Testis (tissue), 2 donors: ENCODE measurements at regions not wholly inside any gene's neighbourhood (a gene's known extent, or its start where the extent isn't known, plus 50 kb on each side); places are given as distances from the start of the nearest gene placed in this dataset.

ENCODE experiments used
- DNase-seq: peaks from one replicate; pipeline ENCODE4 v3.0.0-alpha.2; 2019
- H3K27ac ChIP-seq, 2 donors: fragments of 200-600 bp; sonication (generic); one replicate each; pipeline ENCODE4 v1.5.1; 2019
- H3K27me3 ChIP-seq: fragments of 200-600 bp; sonication (generic); one replicate; pipeline ENCODE4 v1.5.1; 2019
- H3K36me3 ChIP-seq: fragments of 200-600 bp; sonication (generic); one replicate; pipeline ENCODE4 v1.5.1; 2017; ENCODE audit warnings: low read depth; ENCODE audit errors: missing control alignments
- H3K4me1 ChIP-seq: fragments of 200-600 bp; sonication (generic); one replicate; pipeline ENCODE4 v1.5.1; 2019
- H3K4me3 ChIP-seq, 2 donors: fragments of 200-600 bp; sonication (generic); one replicate each; pipeline ENCODE4 v1.5.1; 2017 to 2019
- H3K9me3 ChIP-seq: fragments of 200-600 bp; sonication (generic); one replicate; pipeline ENCODE4 v1.5.1; 2017
- POLR2A ChIP-seq: fragments of 450-650 bp; IDR thresholded peaks from one replicate; pipeline ENCODE4 v1.6.1; 2017; ENCODE audit warnings: antibody characterized with exemption, mild to moderate bottlenecking, moderate library complexity
- WGBS, 2 donors: methylation state at CpG; one replicate each; pipeline ENCODE4 v1.1.5; 2018; 5-methylcytosine and 5-hydroxymethylcytosine counted together
- intact Hi-C: fragments of 100-400 bp; cut with DNase I; formaldehyde crosslinking; loops from one replicate; pipeline ENCODE4 v1.15.1; 2023; ENCODE audit warnings: low total_unique reads
- TF ChIP-seq, protein P1 (sequence below), 3 experiments: fragments of 450-650 bp in 2 of 3; fragments of 200-600 bp in 1 of 3; sonication (generic) in 1 of 3; IDR thresholded peaks; one replicate each; pipeline ENCODE4 v1.5.1; 2016 to 2019; ENCODE audit warnings: antibody characterized with exemption in 3 of 3, mild to moderate bottlenecking in 2 of 3, moderate library complexity in 1 of 3

GRCh38 chr20:43271980-43272379, 82.3 kb upstream of the PTPRT start:
- Histone ChIP-seq H3K4me3 (no peak overlapping the region), H3K27me3 (no peaks in the 10 kb centered on the region), H3K4me1 (no peaks in the 10 kb centered on the region), H3K36me3 (no peaks in the 10 kb centered on the region), H3K9me3 (no peaks in the 10 kb centered on the region), H3K27ac (no peak overlapping the region)
- intact Hi-C loops, result no loop called here
- 68 to 69% methylated on average over 5 of the region's 5 CpGs for WGBS, 2 donors
- no peak for TF ChIP-seq POLR2A
- TF ChIP-seq, protein P1, sequence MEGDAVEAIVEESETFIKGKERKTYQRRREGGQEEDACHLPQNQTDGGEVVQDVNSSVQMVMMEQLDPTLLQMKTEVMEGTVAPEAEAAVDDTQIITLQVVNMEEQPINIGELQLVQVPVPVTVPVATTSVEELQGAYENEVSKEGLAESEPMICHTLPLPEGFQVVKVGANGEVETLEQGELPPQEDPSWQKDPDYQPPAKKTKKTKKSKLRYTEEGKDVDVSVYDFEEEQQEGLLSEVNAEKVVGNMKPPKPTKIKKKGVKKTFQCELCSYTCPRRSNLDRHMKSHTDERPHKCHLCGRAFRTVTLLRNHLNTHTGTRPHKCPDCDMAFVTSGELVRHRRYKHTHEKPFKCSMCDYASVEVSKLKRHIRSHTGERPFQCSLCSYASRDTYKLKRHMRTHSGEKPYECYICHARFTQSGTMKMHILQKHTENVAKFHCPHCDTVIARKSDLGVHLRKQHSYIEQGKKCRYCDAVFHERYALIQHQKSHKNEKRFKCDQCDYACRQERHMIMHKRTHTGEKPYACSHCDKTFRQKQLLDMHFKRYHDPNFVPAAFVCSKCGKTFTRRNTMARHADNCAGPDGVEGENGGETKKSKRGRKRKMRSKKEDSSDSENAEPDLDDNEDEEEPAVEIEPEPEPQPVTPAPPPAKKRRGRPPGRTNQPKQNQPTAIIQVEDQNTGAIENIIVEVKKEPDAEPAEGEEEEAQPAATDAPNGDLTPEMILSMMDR (IDR thresholded peaks at IDR 0.05), result no peak
- no peak for DNase-seq

GRCh38 chr20:43265449-43265848, 75.7 kb upstream of the PTPRT start:
- H3K9me3 ChIP-seq, result no peaks in the 10 kb centered on the region
- H3K4me1 ChIP-seq, result no peaks in the 10 kb centered on the region
- H3K4me3 ChIP-seq, result no peak overlapping the region
- no peak for DNase-seq
- no peaks in the 10 kb centered on the region for H3K27me3 ChIP-seq
- no peak for TF ChIP-seq POLR2A
- TF ChIP-seq, protein P1 (IDR thresholded peaks at IDR 0.05), result no peak
- WGBS, 2 donors, result 79 to 82% methylated on average over 2 of the region's 2 CpGs
- H3K36me3 ChIP-seq, result no peaks in the 10 kb centered on the region
- no peak overlapping the region for H3K27ac ChIP-seq
- intact Hi-C loops, result no loop called here

- no peak for TF ChIP-seq POLR2A
- TF ChIP-seq, protein P1 (IDR thresholded peaks at IDR 0.05), result no peak
- intact Hi-C loops, result no loop called here
- WGBS, 2 donors, result 66 to 83% methylated on average over 2 of the region's 2 CpGs
- Histone ChIP-seq H3K4me3 (no peak overlapping the region), H3K9me3 (no peaks in the 10 kb centered on the region), H3K27me3 (no peaks in the 10 kb centered on the region), H3K36me3 (no peaks in the 10 kb centered on the region), H3K4me1 (no peaks in the 10 kb centered on the region), H3K27ac (no peak overlapping the region)
- no peak for DNase-seq
Observed at GRCh38 chr20:43263226-43263625, 73.5 kb upstream of the PTPRT start.

GRCh38 chr20:43262341-43262740, 72.6 kb upstream of the PTPRT start:
- H3K4me1 ChIP-seq, result no peaks in the 10 kb centered on the region
- no peaks in the 10 kb centered on the region for H3K36me3 ChIP-seq
- H3K27me3 ChIP-seq, result no peaks in the 10 kb centered on the region
- H3K9me3 ChIP-seq, result no peaks in the 10 kb centered on the region
- 87 to 90% methylated on average over 8 of the region's 8 CpGs for WGBS, 2 donors
- H3K4me3 ChIP-seq, result no peak overlapping the region
- no peak for TF ChIP-seq POLR2A
- TF ChIP-seq, protein P1 (IDR thresholded peaks at IDR 0.05), result no peak
- no peak for DNase-seq
- intact Hi-C loops, result no loop called here
- no peak overlapping the region for H3K27ac ChIP-seq

- DNase-seq, result no peak
- Histone ChIP-seq H3K4me3 (no peak overlapping the region), H3K9me3 (no peaks in the 10 kb centered on the region), H3K36me3 (no peaks in the 10 kb centered on the region), H3K27me3 (no peaks in the 10 kb centered on the region), H3K4me1 (no peaks in the 10 kb centered on the region), H3K27ac (no peak overlapping the region)
- TF ChIP-seq, protein P1 (IDR thresholded peaks at IDR 0.05), result no peak
- no peak for TF ChIP-seq POLR2A
- intact Hi-C loops, result no loop called here
- WGBS, 2 donors, result 86 to 88% methylated on average over 7 of the region's 7 CpGs
Observed at GRCh38 chr20:43255877-43256276, 66.2 kb upstream of the PTPRT start.
